Stomach (tissue), 4 donors: ENCODE measurements at regions not wholly inside any gene's neighbourhood (a gene's known extent, or its start where the extent isn't known, plus 50 kb on each side); places are given as distances from the start of the nearest gene placed in this dataset.
"Not testable (repeated sequence)": the region's sequence is repeated elsewhere in the genome, so short reads cannot be mapped to it uniquely, and the experiment has no call there.

Experiments
- EP300 ChIP-seq: sonication (generic); formaldehyde crosslinking; IDR thresholded peaks from one replicate; pipeline ENCODE4 v1.6.1; 2017; ENCODE audit warnings: antibody characterized with exemption
- POLR2AphosphoS5 ChIP-seq, 3 donors: sonication (generic); formaldehyde crosslinking; IDR thresholded peaks; one replicate each; pipeline ENCODE4 v1.6.1; 2016; ENCODE audit warnings: antibody characterized with exemption in 3 of 3
- TF ChIP-seq, protein P1 (sequence below), 7 experiments: fragments of 450-650 bp in 4 of 7; fragments of 200-600 bp in 3 of 7; sonication (generic) in 3 of 7; IDR thresholded peaks; one replicate each; pipeline ENCODE4 v1.5.1; 2016 to 2019; ENCODE audit warnings: antibody characterized with exemption in 7 of 7, control low read depth in 2 of 7, mild to moderate bottlenecking in 1 of 7

DNA sequence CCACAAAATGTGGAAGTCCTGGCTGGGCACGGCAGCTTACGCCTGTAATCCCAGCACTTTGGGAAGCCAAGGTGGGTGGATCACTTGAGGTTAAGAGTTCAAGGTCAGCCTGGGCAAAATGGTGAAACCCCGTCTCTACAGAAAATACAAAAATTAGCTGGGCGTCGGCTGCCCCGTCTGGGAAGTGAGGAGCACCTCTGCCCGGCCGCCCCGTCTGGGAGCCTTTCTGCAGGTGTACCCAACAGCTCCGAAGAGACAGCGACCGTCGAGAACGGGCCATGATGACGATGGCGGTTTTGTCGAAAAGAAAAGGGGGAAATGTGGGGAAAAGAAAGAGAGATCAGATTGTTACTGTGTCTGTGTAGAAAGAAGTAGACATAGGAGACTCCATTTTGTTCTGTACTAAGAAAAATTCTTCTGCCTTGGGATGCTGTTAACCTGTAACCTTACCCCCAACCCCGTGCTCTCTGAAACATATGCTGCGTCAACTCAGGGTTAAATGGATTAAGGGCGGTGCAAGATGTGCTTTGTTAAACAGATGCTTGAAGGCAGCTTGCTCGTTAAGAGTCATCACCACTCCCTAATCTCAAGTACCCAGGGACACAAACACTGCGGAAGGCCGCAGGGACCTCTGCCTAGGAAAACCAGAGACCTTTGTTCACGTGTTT, 75.0 kb downstream of the HAPSTR1 start:
- TF ChIP-seq, protein P1, sequence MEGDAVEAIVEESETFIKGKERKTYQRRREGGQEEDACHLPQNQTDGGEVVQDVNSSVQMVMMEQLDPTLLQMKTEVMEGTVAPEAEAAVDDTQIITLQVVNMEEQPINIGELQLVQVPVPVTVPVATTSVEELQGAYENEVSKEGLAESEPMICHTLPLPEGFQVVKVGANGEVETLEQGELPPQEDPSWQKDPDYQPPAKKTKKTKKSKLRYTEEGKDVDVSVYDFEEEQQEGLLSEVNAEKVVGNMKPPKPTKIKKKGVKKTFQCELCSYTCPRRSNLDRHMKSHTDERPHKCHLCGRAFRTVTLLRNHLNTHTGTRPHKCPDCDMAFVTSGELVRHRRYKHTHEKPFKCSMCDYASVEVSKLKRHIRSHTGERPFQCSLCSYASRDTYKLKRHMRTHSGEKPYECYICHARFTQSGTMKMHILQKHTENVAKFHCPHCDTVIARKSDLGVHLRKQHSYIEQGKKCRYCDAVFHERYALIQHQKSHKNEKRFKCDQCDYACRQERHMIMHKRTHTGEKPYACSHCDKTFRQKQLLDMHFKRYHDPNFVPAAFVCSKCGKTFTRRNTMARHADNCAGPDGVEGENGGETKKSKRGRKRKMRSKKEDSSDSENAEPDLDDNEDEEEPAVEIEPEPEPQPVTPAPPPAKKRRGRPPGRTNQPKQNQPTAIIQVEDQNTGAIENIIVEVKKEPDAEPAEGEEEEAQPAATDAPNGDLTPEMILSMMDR (IDR thresholded peaks at IDR 0.05) = not testable (repeated sequence)
- TF ChIP-seq POLR2AphosphoS5 (IDR thresholded peaks at IDR 0.05); EP300: not testable (repeated sequence)
